HG03060 (cell line): ENCODE measurements at regions not wholly inside any gene's neighbourhood (a gene's known extent, or its start where the extent isn't known, plus 50 kb on each side); places are given as distances from the start of the nearest gene placed in this dataset.

Experiments
- ATAC-seq: cut with Tn5 transposase; IDR thresholded peaks from one replicate; pipeline ENCODE4 v1.9.1; 2021; ENCODE audit warnings: low read depth, moderate number of reproducible peaks; ENCODE audit not compliant: unreplicated experiment

DNA sequence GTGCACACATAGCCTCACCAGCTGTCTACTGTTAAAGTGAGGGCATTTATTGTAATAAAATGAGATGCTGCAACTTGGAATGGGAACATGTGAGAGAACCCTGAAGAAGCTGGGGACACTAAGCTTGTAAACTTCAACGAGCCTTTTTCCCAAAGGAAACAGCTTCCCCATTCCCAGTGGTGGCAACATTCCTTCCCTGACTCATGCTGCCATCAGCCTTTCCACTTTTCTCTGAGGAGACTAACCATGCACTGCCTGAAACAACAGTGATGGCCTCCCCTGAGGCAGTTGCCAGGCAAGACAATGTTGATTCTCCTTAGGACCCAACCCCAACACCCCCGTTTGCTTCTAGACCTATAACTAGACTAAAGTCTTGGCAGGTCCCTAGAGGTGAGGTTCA is 928.3 kb downstream of the GLUD2 start:
- no peak for ATAC-seq

DNA sequence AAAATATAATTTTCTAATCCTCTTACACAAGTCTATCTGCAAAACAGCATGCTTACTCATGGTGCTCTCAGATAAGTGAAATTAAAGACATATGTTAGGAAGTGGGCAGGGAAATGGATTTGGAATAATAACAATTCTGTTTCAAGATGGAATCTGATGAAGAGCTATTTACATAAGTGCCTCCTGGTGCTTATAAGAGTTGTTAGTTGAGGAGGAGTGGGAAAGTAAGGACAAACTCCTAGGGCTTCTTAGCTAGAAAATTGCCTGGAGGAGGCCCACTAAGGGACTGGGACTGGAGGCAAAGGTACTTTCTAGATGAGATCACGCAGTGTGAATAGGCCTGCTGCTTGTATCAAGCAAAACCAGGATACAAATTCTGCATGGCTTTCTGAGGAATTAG is 939.8 kb downstream of the GLUD2 start:
- ATAC-seq: no peak

GRCh38 chrX:121987835-121988234 is 940.4 kb downstream of the GLUD2 start:
- no peak for ATAC-seq

DNA sequence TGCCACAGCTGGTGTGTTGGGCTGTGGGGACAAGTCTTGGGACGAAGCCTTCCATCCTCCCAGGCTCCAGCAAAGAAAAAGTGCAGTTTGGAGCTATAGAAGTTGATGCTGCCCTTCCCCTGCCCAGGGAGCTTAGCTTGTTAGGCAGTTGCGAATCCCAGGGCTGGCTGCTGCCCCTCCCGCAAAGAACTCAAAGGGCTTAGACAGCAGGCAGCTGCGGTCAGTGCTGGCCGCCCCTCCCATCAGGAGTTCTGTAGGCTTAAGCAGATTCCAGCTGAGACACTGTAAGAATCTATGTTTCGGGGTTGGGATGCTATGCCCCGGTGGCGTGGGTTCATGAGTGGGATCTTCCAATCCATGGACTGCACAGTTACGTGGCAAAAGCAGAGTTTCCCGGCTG is 956.7 kb downstream of the GLUD2 start:
- no peak for ATAC-seq

GRCh38 chrX:122026665-122027064 is 979.3 kb downstream of the GLUD2 start:
- no peak for ATAC-seq

- no peak for ATAC-seq
Measured at GRCh38 chrX:122046226-122046625, 998.8 kb downstream of the GLUD2 start.

- ATAC-seq: no peak
Measured at GRCh38 chrX:122046815-122047214, 999.4 kb downstream of the GLUD2 start.

GRCh38 chrX:122047261-122047660 is 999.9 kb downstream of the GLUD2 start:
- ATAC-seq: no peak

DNA sequence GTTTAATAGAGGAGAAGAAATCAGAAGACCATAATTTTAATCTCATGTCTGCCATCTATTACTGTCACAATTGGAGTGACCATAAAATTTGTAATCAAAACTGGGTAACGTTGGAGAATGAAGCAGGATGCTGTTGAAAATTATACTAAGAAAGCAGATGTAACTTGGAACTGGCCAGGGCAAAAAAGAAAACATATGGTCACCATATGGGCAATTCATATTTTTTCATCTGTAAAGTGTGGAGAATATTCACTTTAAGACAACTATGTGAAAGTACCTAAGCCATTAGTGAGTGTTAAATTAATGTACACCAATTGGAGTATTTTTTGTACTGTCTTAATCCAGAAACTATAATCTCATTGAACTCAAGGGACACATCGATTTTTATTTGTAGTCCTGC is 1008.0 kb downstream of the GLUD2 start:
- no peak for ATAC-seq

DNA sequence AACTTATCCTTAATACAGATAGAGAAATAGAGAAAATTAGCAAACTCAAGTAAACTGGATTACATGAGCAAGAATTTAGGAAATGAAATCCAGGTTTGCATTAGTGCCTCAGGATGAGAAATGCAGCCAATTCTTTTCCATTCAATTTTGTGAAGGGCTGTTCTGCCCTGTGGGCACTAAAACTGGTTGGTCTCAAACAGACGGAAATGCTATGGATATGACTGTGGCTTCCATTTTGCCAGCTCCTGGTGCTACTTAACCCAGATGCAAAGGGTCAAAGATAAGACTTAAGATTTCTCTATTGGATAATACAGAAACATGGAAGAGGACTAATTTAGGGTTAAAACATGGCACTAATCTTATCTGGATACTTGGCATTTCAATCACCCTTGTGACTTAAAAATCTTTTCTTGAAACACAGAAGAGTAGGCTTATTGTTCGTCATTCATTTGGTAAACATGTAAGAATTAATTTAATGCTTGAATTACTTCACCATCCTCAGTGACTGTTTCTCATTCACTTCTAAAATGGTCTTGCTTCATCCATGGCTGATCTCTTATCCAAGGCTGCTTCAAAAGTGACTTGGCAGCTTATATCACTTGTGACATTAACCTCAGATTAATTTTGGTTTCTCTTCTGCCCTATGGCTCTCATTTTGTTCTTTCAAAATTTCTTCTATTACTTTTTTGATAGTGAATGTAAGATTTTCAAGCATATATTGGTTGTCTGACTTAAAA is 1008.7 kb downstream of the GLUD2 start:
- ATAC-seq: no peak

- ATAC-seq: no peak
Measured at GRCh38 chrX:122076241-122076640, 1028.8 kb downstream of the GLUD2 start.

GRCh38 chrX:122078079-122078478 is 1030.7 kb downstream of the GLUD2 start:
- no peak for ATAC-seq

GRCh38 chrX:122087341-122087740 is 1039.9 kb downstream of the GLUD2 start:
- ATAC-seq: no peak

- no peak for ATAC-seq
Measured at GRCh38 chrX:122091571-122091970, 1044.2 kb downstream of the GLUD2 start.

DNA sequence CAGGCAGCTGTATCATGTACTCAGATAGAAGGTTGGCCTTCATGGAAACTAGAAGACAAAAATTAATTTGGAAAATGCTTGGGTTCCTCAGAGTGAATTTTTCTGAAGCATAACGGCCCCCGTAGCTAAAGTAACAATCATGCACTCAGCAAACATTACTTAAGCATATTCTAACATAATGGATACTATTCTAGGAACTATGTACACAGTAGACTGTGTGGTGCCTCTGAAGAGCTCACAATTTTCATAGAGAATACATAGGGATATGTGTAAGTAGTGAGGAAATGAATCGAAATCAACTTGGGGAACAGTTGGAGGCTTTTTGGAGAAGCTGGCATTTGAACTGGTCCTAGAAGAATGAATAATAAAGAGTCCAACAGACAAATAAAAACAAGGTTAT is 1045.0 kb downstream of the GLUD2 start:
- no peak for ATAC-seq

DNA sequence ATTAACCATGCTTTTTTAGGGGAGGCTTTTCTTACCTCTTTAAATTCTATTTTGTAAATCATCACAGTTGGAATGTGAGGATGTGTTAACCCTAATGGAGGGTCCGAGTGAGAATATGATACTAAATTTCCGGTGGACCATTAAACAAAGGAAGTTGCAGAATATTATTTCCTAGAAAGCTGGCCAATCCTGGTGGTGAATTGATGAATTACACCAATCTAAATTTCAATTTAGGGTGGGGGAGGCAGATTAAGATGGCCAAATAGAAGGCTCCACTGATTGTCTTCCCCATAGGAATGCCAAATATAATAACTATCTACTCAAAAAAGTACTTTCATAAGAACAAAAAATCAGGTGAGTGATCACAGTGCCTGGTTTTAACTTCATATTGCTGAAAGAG is 1045.6 kb downstream of the GLUD2 start:
- no peak for ATAC-seq

GRCh38 chrX:122094611-122095010 is 1047.2 kb downstream of the GLUD2 start:
- ATAC-seq: no peak

DNA sequence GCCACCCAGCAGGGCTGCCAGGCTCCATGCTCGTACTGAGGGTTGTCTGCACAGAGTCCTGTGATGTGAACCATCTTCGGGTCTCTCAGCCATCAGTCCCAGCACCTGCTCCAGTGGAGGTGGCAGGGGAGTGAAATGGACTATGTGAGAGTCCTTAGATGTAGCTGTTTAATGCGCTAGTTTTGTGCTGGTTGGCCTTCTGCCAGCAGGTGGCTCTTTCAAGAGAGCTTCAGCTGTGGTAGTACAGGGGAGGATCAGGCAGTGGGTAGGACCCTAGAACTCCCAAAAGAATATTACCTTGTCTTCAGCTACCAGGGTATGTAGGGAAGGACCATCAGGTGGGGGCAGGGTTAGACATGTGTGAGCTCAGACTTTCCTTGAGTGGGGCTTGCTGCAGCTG is 1066.0 kb downstream of the GLUD2 start:
- no peak for ATAC-seq

DNA sequence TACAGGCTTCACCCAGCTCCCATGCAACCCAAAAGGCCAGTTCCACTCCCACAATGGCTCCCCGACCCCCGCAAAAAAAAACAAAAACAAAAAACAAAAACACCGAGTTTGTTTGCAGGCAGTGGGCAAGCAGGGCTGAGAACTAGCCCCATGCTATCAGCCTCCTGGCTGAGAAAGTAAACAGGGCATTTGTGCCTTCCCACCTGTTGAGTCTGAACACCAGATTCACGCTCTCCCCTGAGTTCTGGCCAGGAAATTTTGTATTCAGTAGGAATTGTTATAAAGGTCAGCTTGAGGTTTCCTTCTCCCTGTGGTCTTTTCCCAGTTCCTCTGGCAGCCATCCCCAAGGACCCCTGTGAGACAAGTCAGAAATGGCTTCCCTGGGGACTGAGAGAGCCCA is 1066.5 kb downstream of the GLUD2 start:
- ATAC-seq: no peak

- ATAC-seq: no peak
Measured at GRCh38 chrX:122115604-122116003, 1068.2 kb downstream of the GLUD2 start.

- ATAC-seq: no peak
Measured at GRCh38 chrX:122119361-122119760, 1064.7 kb upstream of the GRIA3 start.

DNA sequence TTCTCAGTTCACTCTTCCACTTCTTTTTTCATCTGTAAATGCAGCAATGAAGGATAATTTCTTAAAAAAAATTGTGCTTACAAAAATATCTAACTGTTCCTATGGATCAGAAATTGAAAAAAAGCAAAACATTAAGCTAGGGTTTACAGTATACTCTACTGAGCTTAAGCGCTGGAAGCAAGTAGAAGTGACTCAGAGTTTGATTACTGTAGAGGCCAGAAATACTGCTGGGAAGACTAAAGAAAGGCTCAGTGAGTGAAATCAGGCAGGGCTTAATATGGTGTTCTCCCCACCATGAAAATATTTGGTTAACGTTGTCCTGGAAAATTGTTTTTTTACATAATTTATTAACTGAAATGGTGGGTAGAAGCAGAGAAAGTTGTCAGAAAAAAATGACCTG is 1061.8 kb upstream of the GRIA3 start:
- ATAC-seq: no peak

DNA sequence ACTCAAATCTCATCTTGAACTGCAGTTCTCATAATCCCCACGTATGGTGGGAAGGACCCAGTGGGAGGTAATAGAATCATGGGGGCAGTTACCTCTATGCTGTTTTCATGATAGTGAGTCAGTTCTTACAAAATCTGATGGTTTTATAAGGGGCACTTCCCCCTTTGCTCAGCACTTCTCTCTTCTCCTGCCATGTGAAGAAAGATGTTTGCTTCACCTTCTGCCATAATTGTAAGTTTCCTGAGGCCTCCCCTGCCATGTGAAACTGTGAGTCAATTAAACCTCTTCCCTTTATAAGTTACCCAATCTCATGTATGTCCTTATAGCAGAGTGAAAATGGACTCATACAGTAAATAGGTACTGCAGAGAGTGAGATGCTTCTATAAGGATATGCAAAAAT is 1050.6 kb upstream of the GRIA3 start:
- ATAC-seq: no peak
